ENCODE measurements at regions not wholly inside any gene's neighbourhood (a gene's known extent, or its start where the extent isn't known, plus 50 kb on each side); places are given as distances from the start of the nearest gene placed in this dataset.
"Not testable (repeated sequence)": the region's sequence is repeated elsewhere in the genome, so short reads cannot be mapped to it uniquely, and the experiment has no call there.

GRCh38 chr5:112555691-112556090, 136.6 kb upstream of the EPB41L4A start:
- no TSS peak for BruUV-seq (replicated peaks)
- no peak for DNase-seq (ENCODE audit: low spot score)
- TF ChIP-seq CTCF (conservative IDR thresholded peaks at IDR 0.05; ENCODE audit: low read length) (no peak), EZH2phosphoT487 (IDR thresholded peaks at IDR 0.05; ENCODE audit: borderline replicate concordance, low read depth, low read length) (no peak)
- Histone ChIP-seq H3K4me2 (ENCODE audit: low read length) (no peak overlapping the region), H3K4me3 (ENCODE audit: low read depth, low read length, poor library complexity, severe bottlenecking) (no peak overlapping the region), H4K20me1 (ENCODE audit: insufficient read depth, low read length) (no peaks in the 10 kb centered on the region), H3K79me2 (ENCODE audit: insufficient read depth, low read depth, low read length) (no peaks in the 10 kb centered on the region), H2AFZ (ENCODE audit: low read length) (no peak overlapping the region), H3K4me1 (ENCODE audit: insufficient read depth, low read length, poor library complexity, severe bottlenecking) (no peaks in the 10 kb centered on the region), H3K9me2 (ENCODE audit: insufficient read depth, low read length) (no peaks in the 10 kb centered on the region), H3K36me3 (ENCODE audit: insufficient read depth, low read length) (no peaks in the 10 kb centered on the region), H3K9me3 (ENCODE audit: low read length) (no peaks in the 10 kb centered on the region), H3K27ac (ENCODE audit: low read depth, low read length, poor library complexity, severe bottlenecking) (no peak overlapping the region)
- POLR2A ChIA-PET = no interaction called here
- intact Hi-C loops (cut with micrococcal nuclease; ENCODE audit: unreplicated experiment) = loop anchor here (10.0 kb wide), 1 partner anchor 1049 kb away; no protein-coding TSS in a partner anchor
- CTCF ChIA-PET (ENCODE audit: unreplicated experiment) = interaction anchor here (1.2 kb wide), 1 partner anchor 201 kb away, joined by 3 read pairs; no protein-coding TSS in a partner anchor

GRCh38 chr5:112559501-112559900, 140.4 kb upstream of the EPB41L4A start:
- intact Hi-C loops (cut with micrococcal nuclease; ENCODE audit: unreplicated experiment) = loop anchor here (10.0 kb wide), 1 partner anchor 1045 kb away; no protein-coding TSS in a partner anchor
- H3K27ac ChIP-seq (ENCODE audit: low read depth, low read length, poor library complexity, severe bottlenecking); H3K4me2 ChIP-seq (ENCODE audit: low read length); H3K36me3 ChIP-seq (ENCODE audit: insufficient read depth, low read length); H3K4me1 ChIP-seq (ENCODE audit: insufficient read depth, low read length, poor library complexity, severe bottlenecking); DNase-seq (ENCODE audit: low spot score); POLR2A ChIA-PET; H3K9me3 ChIP-seq (ENCODE audit: low read length); H3K79me2 ChIP-seq (ENCODE audit: insufficient read depth, low read depth, low read length); H3K4me3 ChIP-seq (ENCODE audit: low read depth, low read length, poor library complexity, severe bottlenecking); BruUV-seq (replicated peaks); H3K9me2 ChIP-seq (ENCODE audit: insufficient read depth, low read length); H4K20me1 ChIP-seq (ENCODE audit: insufficient read depth, low read length); CTCF ChIA-PET (ENCODE audit: unreplicated experiment); H2AFZ ChIP-seq (ENCODE audit: low read length): not testable (repeated sequence)

- Histone ChIP-seq H3K36me3 (ENCODE audit: insufficient read depth, low read length) (no peaks in the 10 kb centered on the region), H3K9me2 (ENCODE audit: insufficient read depth, low read length) (no peaks in the 10 kb centered on the region), H2AFZ (ENCODE audit: low read length) (no peak overlapping the region), H3K4me1 (ENCODE audit: insufficient read depth, low read length, poor library complexity, severe bottlenecking) (no peaks in the 10 kb centered on the region), H4K20me1 (ENCODE audit: insufficient read depth, low read length) (no peaks in the 10 kb centered on the region), H3K79me2 (ENCODE audit: insufficient read depth, low read depth, low read length) (no peaks in the 10 kb centered on the region), H3K27ac (ENCODE audit: low read depth, low read length, poor library complexity, severe bottlenecking) (no peak overlapping the region), H3K9me3 (ENCODE audit: low read length) (peaks cover 7% of the 10 kb centered on the region; the same call in 1 of the 2 replicates), H3K4me3 (ENCODE audit: low read depth, low read length, poor library complexity, severe bottlenecking) (no peak overlapping the region), H3K4me2 (ENCODE audit: low read length) (no peak overlapping the region)
- TF ChIP-seq CTCF (conservative IDR thresholded peaks at IDR 0.05; ENCODE audit: low read length) (no peak), EZH2phosphoT487 (IDR thresholded peaks at IDR 0.05; ENCODE audit: borderline replicate concordance, low read depth, low read length) (no peak)
- ChIA-PET CTCF (ENCODE audit: unreplicated experiment) (no interaction called here), POLR2A (no interaction called here)
- intact Hi-C loops (cut with micrococcal nuclease; ENCODE audit: unreplicated experiment) = no loop called here
- DNase-seq (ENCODE audit: low spot score) = no peak
- BruUV-seq (replicated peaks) = no TSS peak
These were observed 141.3 kb upstream of the EPB41L4A start for GRCh38 chr5:112560371-112560770.

Measured in OCI-LY7 (cell line).